K562 (cell line): ENCODE measurements at regions not wholly inside any gene's neighbourhood (a gene's known extent, or its start where the extent isn't known, plus 50 kb on each side); places are given as distances from the start of the nearest gene placed in this dataset.

Experiments
- ATAC-seq: fragments of 200-7000 bp; cut with Tn5 transposase; 3 replicates; pipeline ENCODE4 v1.9.1; 2020; ENCODE audit warnings: moderate library complexity
- BruUV-seq: library from RNA; stranded (reverse); fragments of 400-500 nt; replicated peaks from 2 replicates; lab custom pipeline; 2021; lab: Mats Ljungman, UMichigan
- CTCF ChIA-PET: fragments of 300-600 bp; formaldehyde crosslinking; extraction: SDS; loops from one replicate; lab custom pipeline; 2021; ENCODE audit warnings: low intra/inter-chr PET ratio; lab: Yijun Ruan, JAX
- POLR2A ChIA-PET: fragments of 300-600, 350-650 bp; sonication (Branson Sonifier 250); formaldehyde crosslinking; extraction: SDS; loops from one replicate; lab custom pipeline; 2021; ENCODE audit warnings: antibody characterized with exemption, inconsistent platforms; lab: Yijun Ruan, JAX
- DNase-seq, 4 experiments: peaks; one replicate each; pipeline versions ENCODE4 v3.0.0 to v3.0.0-alpha.2; 2011 to 2018; ENCODE audit warnings: low spot score in 3 of 4, mixed read lengths in 3 of 4; ENCODE audit errors: extremely low read depth in 1 of 4
- FAIRE-seq: peaks from 2 replicates; lab custom pipeline; 2011; peaks lifted over from hg19 to GRCh38; lab: Jason Lieb, UNC
- H2AFZ ChIP-seq: 2 replicates; pipeline ENCODE4 v1.6.0; 2011; ENCODE audit warnings: low read depth, low read length, control low read depth, inconsistent platforms
- H3K27ac ChIP-seq: fragments of 200-600 bp; 3 replicates; pipeline ENCODE4 v1.8.0; 2011; ENCODE audit warnings: low read depth, mild to moderate bottlenecking, control low read depth, inconsistent platforms, low read length, moderate library complexity, mixed read lengths; ENCODE audit errors: extremely low read depth
- H3K27me3 ChIP-seq, 2 experiments: fragments of 300-600 bp in 1 of 2; 2 replicates in 1 of 2; 3 replicates in 1 of 2; pipeline versions ENCODE4 v1.6.0 to v1.8.0; 2011; ENCODE audit warnings: inconsistent platforms in 2 of 2, low read length in 2 of 2, mild to moderate bottlenecking in 1 of 2, mixed read lengths in 1 of 2, moderate library complexity in 1 of 2; ENCODE audit not compliant: control insufficient read depth in 2 of 2, insufficient read depth in 2 of 2
- H3K36me3 ChIP-seq: fragments of 300-600 bp; 3 replicates; pipeline ENCODE4 v1.8.0; 2011; ENCODE audit warnings: mild to moderate bottlenecking, low read length, inconsistent platforms; ENCODE audit not compliant: control insufficient read depth, insufficient read depth
- H3K4me1 ChIP-seq, 2 experiments: fragments of 200-600 bp in 1 of 2; replicated peaks in 1 of 2; 2 replicates in 1 of 2; 3 replicates in 1 of 2; pipeline versions ENCODE4 v1.5.1 to v1.8.0; 2011; ENCODE audit warnings: inconsistent platforms in 2 of 2, low read length in 2 of 2, mild to moderate bottlenecking in 1 of 2, mixed read lengths in 1 of 2, moderate library complexity in 1 of 2; ENCODE audit not compliant: control insufficient read depth in 2 of 2, insufficient read depth in 2 of 2
- H3K4me2 ChIP-seq: 2 replicates; pipeline ENCODE4 v1.6.1; 2011; ENCODE audit warnings: low read length, control low read depth, inconsistent platforms, mixed read lengths; ENCODE audit not compliant: insufficient read depth
- H3K4me3 ChIP-seq: fragments of 200-600 bp; sonication (generic), shearing (Covaris generic); 2 replicates; pipeline ENCODE4 v1.5.1; 2016; ENCODE audit warnings: control low read depth, inconsistent platforms
- H3K79me2 ChIP-seq: fragments of 200-600 bp; 3 replicates; pipeline ENCODE4 v1.8.0; 2011; ENCODE audit warnings: low read length, inconsistent platforms; ENCODE audit not compliant: control insufficient read depth, insufficient read depth
- H3K9ac ChIP-seq, 2 experiments: 2 replicates each; pipeline versions ENCODE4 v1.6.0 to v1.6.1; 2011; ENCODE audit warnings: low read depth in 2 of 2, low read length in 2 of 2, control low read depth in 1 of 2, inconsistent platforms in 1 of 2, mild to moderate bottlenecking in 1 of 2, mixed read lengths in 1 of 2; ENCODE audit not compliant: insufficient read depth in 1 of 2
- H3K9me1 ChIP-seq: one replicate; pipeline ENCODE4 v1.6.0; 2011; ENCODE audit warnings: inconsistent platforms, mild to moderate bottlenecking, low read length, moderate library complexity; ENCODE audit not compliant: control insufficient read depth, insufficient read depth
- H3K9me3 ChIP-seq: replicated peaks from 2 replicates; pipeline ENCODE4 v1.5.1; 2011; ENCODE audit warnings: low read depth, low read length, inconsistent platforms; ENCODE audit not compliant: control insufficient read depth, insufficient read depth
- H4K20me1 ChIP-seq: replicated peaks from 2 replicates; pipeline ENCODE4 v1.6.1; 2011; ENCODE audit warnings: low read length, inconsistent platforms, mixed read lengths; ENCODE audit not compliant: control insufficient read depth, insufficient read depth
- ARHGAP35 ChIP-seq: fragments of 450-650 bp; IDR thresholded peaks from 2 replicates; pipeline ENCODE4 v1.6.1; 2018; ENCODE audit not compliant: partially characterized antibody
- BRF2 ChIP-seq: IDR thresholded peaks from 3 replicates; pipeline ENCODE4 v1.6.1; 2011; ENCODE audit warnings: borderline replicate concordance, mild to moderate bottlenecking; ENCODE audit not compliant: insufficient read length, insufficient read depth
- CBFB ChIP-seq: sonication (generic); formaldehyde crosslinking; IDR thresholded peaks from 2 replicates; pipeline ENCODE4 v1.4.0; 2020; ENCODE audit warnings: mild to moderate bottlenecking, missing genetic modification reagents
- CCAR2 ChIP-seq: fragments of 200-400 bp; formaldehyde crosslinking; IDR thresholded peaks from 2 replicates; pipeline ENCODE4 v1.6.1; 2017; ENCODE audit warnings: mild to moderate bottlenecking, low read depth, low read length
- DMBX1 ChIP-seq: fragments of 250-450 bp; sonication (Bioruptor Pico); IDR thresholded peaks from 2 replicates; pipeline ENCODE4 v1.8.0; 2022; ENCODE audit warnings: inconsistent platforms, mild to moderate bottlenecking, moderate library complexity, borderline replicate concordance
- FIP1L1 ChIP-seq: fragments of 200-400 bp; formaldehyde crosslinking; IDR thresholded peaks from 2 replicates; pipeline ENCODE4 v1.6.1; 2018; ENCODE audit warnings: mild to moderate bottlenecking, low read depth, low read length; ENCODE audit not compliant: poor library complexity, severe bottlenecking
- GTF2F1 ChIP-seq: IDR thresholded peaks from 2 replicates; pipeline ENCODE4 v1.6.1; 2011; ENCODE audit warnings: low read depth, low read length, improper control_type of control experiment
- SIN3A ChIP-seq, 2 experiments: fragments of 150-350 bp in 1 of 2; IDR thresholded peaks; 2 replicates each; pipeline ENCODE4 v1.6.1; 2011 to 2016; ENCODE audit warnings: borderline replicate concordance in 2 of 2, low read depth in 2 of 2, low read length in 2 of 2, mild to moderate bottlenecking in 2 of 2, moderate library complexity in 2 of 2; ENCODE audit not compliant: control insufficient read depth in 1 of 2
- TCFL5 ChIP-seq: fragments of 250-450 bp; sonication (Bioruptor Pico); conservative IDR thresholded peaks from 2 replicates; pipeline ENCODE4 v1.6.1; 2021; ENCODE audit warnings: mild to moderate bottlenecking, moderate library complexity, matching md5 sums
- THRAP3 ChIP-seq: fragments of 450-650 bp; IDR thresholded peaks from 2 replicates; pipeline ENCODE4 v1.6.1; 2016; ENCODE audit warnings: mild to moderate bottlenecking, inconsistent platforms, borderline replicate concordance
- WGBS: fragments of 100-300 bp; shearing (Covaris generic); methylation state at CpG from one replicate; pipeline ENCODE4 v1.1.6; 2016; ENCODE audit warnings: low coverage, mixed read lengths; ENCODE audit not compliant: insufficient coverage; ENCODE audit errors: missing lambda C conversion rate; 5-methylcytosine and 5-hydroxymethylcytosine counted together
- in situ Hi-C: fragments of 300-500 bp; cut with MboI; formaldehyde crosslinking; loops from 4 replicates; pipeline ENCODE4 v1.15.0; 2018; ENCODE audit warnings: inconsistent platforms, mixed read lengths
- intact Hi-C: fragments of 100-400 bp; cut with micrococcal nuclease; formaldehyde crosslinking; loops from 2 replicates; pipeline ENCODE4 v1.14.2; 2022
- TF ChIP-seq, protein P1 (sequence below): fragments of 450-650 bp; IDR thresholded peaks from 2 replicates; pipeline ENCODE4 v1.6.1; 2016; ENCODE audit warnings: antibody characterized with exemption
- TF ChIP-seq, protein P2 (sequence below), 2 experiments: fragments of 450-650 bp in 1 of 2; IDR thresholded peaks; 2 replicates each; pipeline ENCODE4 v1.6.1; 2011 to 2017; ENCODE audit warnings: low read depth in 2 of 2, antibody characterized with exemption in 1 of 2, borderline replicate concordance in 1 of 2, low read length in 1 of 2, mild to moderate bottlenecking in 1 of 2, mixed read lengths in 1 of 2; ENCODE audit not compliant: control insufficient read depth in 1 of 2

DNA sequence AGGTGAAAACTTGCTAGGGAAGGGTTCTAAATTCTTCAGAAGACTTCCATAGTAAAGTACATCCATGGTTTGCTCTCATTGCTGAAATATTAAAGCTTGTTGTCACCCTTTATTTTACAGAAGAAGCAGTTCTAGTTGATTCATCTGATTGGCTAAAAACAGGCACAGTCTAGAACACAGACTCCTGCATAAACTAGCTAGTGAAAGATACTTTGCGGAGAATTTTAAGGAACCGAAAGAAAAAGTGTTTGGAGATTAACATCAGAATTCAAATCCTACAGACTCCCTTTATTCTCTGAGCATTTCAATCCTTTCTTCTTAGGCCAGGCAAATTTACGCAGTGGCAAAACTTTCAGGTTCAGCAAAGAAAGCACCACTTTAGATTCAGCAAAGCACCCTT is 1076.5 kb upstream of the ZEB2 start:
- no peak for ATAC-seq
- peaks cover 0 to 2% of the 10 kb centered on the region in 2 experiments; a peak in 2 of 5 replicates for H3K4me1 ChIP-seq
- POLR2A ChIA-PET, result no interaction called here
- 96% methylated on average over 3 of the region's 3 CpGs for WGBS
- TF ChIP-seq TCFL5 (no peak), BRF2 (no peak), FIP1L1 (no peak), CCAR2 (no peak), DMBX1 (CRISPR knock-in tag) (no peak), SIN3A (IDR thresholded peaks at IDR 0.05; ENCODE audit: borderline replicate concordance in 2 of 2, control insufficient read depth in 1 of 2, low read depth in 2 of 2, low read length in 2 of 2) (no peak), ARHGAP35 (no peak), THRAP3 (no peak), GTF2F1 (no peak), CBFB (CRISPR knock-in tag) (no peak)
- TF ChIP-seq, protein P1, sequence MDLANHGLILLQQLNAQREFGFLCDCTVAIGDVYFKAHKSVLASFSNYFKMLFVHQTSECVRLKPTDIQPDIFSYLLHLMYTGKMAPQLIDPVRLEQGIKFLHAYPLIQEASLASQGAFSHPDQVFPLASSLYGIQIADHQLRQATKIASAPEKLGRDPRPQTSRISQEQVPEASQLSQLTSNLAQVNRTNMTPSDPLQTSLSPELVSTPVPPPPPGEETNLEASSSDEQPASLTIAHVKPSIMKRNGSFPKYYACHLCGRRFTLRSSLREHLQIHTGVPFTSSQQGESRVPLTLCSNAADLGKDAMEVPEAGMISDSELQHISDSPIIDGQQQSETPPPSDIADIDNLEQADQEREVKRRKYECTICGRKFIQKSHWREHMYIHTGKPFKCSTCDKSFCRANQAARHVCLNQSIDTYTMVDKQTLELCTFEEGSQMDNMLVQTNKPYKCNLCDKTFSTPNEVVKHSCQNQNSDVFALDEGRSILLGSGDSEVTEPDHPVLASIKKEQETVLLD, result no peak
- TF ChIP-seq, protein P2, sequence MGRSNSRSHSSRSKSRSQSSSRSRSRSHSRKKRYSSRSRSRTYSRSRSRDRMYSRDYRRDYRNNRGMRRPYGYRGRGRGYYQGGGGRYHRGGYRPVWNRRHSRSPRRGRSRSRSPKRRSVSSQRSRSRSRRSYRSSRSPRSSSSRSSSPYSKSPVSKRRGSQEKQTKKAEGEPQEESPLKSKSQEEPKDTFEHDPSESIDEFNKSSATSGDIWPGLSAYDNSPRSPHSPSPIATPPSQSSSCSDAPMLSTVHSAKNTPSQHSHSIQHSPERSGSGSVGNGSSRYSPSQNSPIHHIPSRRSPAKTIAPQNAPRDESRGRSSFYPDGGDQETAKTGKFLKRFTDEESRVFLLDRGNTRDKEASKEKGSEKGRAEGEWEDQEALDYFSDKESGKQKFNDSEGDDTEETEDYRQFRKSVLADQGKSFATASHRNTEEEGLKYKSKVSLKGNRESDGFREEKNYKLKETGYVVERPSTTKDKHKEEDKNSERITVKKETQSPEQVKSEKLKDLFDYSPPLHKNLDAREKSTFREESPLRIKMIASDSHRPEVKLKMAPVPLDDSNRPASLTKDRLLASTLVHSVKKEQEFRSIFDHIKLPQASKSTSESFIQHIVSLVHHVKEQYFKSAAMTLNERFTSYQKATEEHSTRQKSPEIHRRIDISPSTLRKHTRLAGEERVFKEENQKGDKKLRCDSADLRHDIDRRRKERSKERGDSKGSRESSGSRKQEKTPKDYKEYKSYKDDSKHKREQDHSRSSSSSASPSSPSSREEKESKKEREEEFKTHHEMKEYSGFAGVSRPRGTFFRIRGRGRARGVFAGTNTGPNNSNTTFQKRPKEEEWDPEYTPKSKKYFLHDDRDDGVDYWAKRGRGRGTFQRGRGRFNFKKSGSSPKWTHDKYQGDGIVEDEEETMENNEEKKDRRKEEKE (IDR thresholded peaks at IDR 0.05; ENCODE audit: borderline replicate concordance in 1 of 2, control insufficient read depth in 1 of 2, low read depth in 2 of 2, low read length in 1 of 2), result no peak
- no peaks in the 10 kb centered on the region for H3K27me3 ChIP-seq
- H3K4me2 ChIP-seq, result no peak overlapping the region
- H3K79me2 ChIP-seq, result no peaks in the 10 kb centered on the region
- H3K9ac ChIP-seq, result no peak overlapping the region
- H3K9me1 ChIP-seq, result no peaks in the 10 kb centered on the region
- H3K27ac ChIP-seq, result no peak overlapping the region
- H3K4me3 ChIP-seq, result no peak overlapping the region
- peak overlapping the region; percentile 42 for H2AFZ ChIP-seq
- no peaks in the 10 kb centered on the region for H3K36me3 ChIP-seq
- CTCF ChIA-PET, result no interaction called here
- intact Hi-C loops (no loop called here), in situ Hi-C loops (no loop called here)
- BruUV-seq, result no TSS peak
- no peak for DNase-seq
- H3K9me3 ChIP-seq, result no peaks in the 10 kb centered on the region
- no peaks in the 10 kb centered on the region for H4K20me1 ChIP-seq
- FAIRE-seq, result no peak
